Colonic mucosa (tissue), 4 donors: ENCODE measurements at regions not wholly inside any gene's neighbourhood (a gene's known extent, or its start where the extent isn't known, plus 50 kb on each side); places are given as distances from the start of the nearest gene placed in this dataset.

Experiments used
- DNase-seq: peaks from one replicate; pipeline ENCODE4 v3.0.0-alpha.2; 2020
- H3K27ac ChIP-seq: fragments of 200-600 bp; one replicate; pipeline ENCODE4 v1.8.0; 2021
- H3K27me3 ChIP-seq: fragments of 200-600 bp; one replicate; pipeline ENCODE4 v1.8.0; 2021
- H3K36me3 ChIP-seq: fragments of 200-600 bp; one replicate; pipeline ENCODE4 v1.8.0; 2021
- H3K4me1 ChIP-seq: fragments of 200-600 bp; one replicate; pipeline ENCODE4 v1.8.0; 2021; ENCODE audit warnings: mild to moderate bottlenecking
- H3K4me3 ChIP-seq: fragments of 200-600 bp; one replicate; pipeline ENCODE4 v1.8.0; 2021
- H3K9ac ChIP-seq, 2 donors: one replicate each; pipeline ENCODE4 v1.7.0; 2013; ENCODE audit warnings: control low read depth in 2 of 2, low read depth in 2 of 2, low read length in 2 of 2
- H3K9me3 ChIP-seq: fragments of 200-600 bp; one replicate; pipeline ENCODE4 v1.8.0; 2021
- CTCF ChIP-seq: fragments of 200-600 bp; IDR thresholded peaks from one replicate; pipeline ENCODE4 v1.8.0; 2022; ENCODE audit warnings: antibody characterized with exemption, mild to moderate bottlenecking
- intact Hi-C: fragments of 100-400 bp; cut with DNase I; formaldehyde crosslinking; loops from one replicate; pipeline ENCODE4 v1.14.1; 2022
- donor health status: healthy.
- donor health status: DM: no; HTN: no; CAD: no.
- donor health status: DM: no; HTN: no; CAD: no.

- Histone ChIP-seq H3K9ac (no peak overlapping the region), H3K27ac (no peak overlapping the region), H3K27me3 (no peaks in the 10 kb centered on the region), H3K36me3 (no peaks in the 10 kb centered on the region), H3K4me1 (no peaks in the 10 kb centered on the region), H3K9me3 (no peaks in the 10 kb centered on the region), H3K4me3 (no peak overlapping the region)
- intact Hi-C loops = no loop called here
- no peak for DNase-seq
- TF ChIP-seq CTCF = no peak
These were observed 123.5 kb downstream of the MAP3K7 start for GRCh38 chr6:90463359-90463758.

DNA sequence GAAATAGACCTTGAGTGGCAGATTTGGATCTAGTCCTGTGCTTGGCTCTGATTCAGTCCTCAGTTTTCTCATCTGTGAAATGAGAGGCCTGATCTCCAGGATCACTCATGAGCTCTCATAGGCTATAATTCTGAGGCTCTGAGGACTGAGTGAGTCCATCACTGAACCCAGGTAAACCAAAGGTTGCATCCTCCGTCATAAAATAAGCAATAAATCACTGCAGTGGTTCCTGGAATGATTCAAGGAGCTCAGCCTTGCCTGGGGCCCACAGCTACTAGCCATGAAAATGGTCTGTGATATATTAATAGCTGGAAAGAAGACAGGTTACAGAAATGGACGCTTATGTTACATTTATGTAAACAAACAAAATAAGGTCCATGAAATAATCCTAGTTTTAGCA is 124.8 kb downstream of the MAP3K7 start:
- no peak for DNase-seq

GRCh38 chr6:90461383-90461782 is 125.5 kb downstream of the MAP3K7 start:
- H3K4me3 ChIP-seq = no peak overlapping the region
- no peak for TF ChIP-seq CTCF
- H3K36me3 ChIP-seq = no peaks in the 10 kb centered on the region
- intact Hi-C loops = no loop called here
- no peak overlapping the region for H3K27ac ChIP-seq
- no peak for DNase-seq
- no peaks in the 10 kb centered on the region for H3K9me3 ChIP-seq
- H3K4me1 ChIP-seq = no peaks in the 10 kb centered on the region
- H3K9ac ChIP-seq = no peak overlapping the region
- no peaks in the 10 kb centered on the region for H3K27me3 ChIP-seq

More for the DNA sequence above, 124.8 kb downstream of the MAP3K7 start:
- Histone ChIP-seq H3K4me1 (no peaks in the 10 kb centered on the region), H3K27me3 (no peaks in the 10 kb centered on the region), H3K9ac (no peak overlapping the region), H3K36me3 (no peaks in the 10 kb centered on the region), H3K27ac (no peak overlapping the region), H3K9me3 (no peaks in the 10 kb centered on the region), H3K4me3 (no peak overlapping the region)
- no peak for TF ChIP-seq CTCF
- intact Hi-C loops = no loop called here

DNA sequence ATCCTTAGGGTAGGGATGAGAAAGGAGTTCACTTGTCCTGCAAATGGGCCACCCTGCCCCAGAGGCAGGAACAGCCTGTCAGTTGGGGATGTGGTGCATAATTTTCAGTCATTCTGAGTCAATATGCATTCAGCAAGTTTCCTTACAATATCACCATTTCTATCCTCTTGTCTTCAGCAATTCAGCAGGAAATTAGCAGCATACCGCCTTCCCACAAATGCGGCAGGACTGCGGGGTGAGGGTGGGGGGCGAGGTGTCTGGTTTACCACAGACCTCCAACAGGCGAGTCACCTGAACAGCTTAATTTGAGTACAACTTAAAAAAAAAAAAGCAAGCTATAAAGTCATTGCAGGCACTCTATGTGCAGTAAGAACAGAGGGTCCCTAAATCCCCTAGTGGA is 126.8 kb downstream of the MAP3K7 start:
- H3K9me3 ChIP-seq = no peaks in the 10 kb centered on the region
- H3K36me3 ChIP-seq = no peaks in the 10 kb centered on the region
- intact Hi-C loops = no loop called here
- H3K27me3 ChIP-seq = no peaks in the 10 kb centered on the region
- TF ChIP-seq CTCF = no peak
- H3K4me1 ChIP-seq = no peaks in the 10 kb centered on the region
- DNase-seq = no peak
- H3K4me3 ChIP-seq = no peak overlapping the region
- H3K27ac ChIP-seq = no peak overlapping the region
- H3K9ac ChIP-seq = no peak overlapping the region

- TF ChIP-seq CTCF = no peak
- no peak for DNase-seq
- H3K4me1 ChIP-seq = no peaks in the 10 kb centered on the region
- H3K27ac ChIP-seq = no peak overlapping the region
- no peak overlapping the region for H3K9ac ChIP-seq
- no peak overlapping the region for H3K4me3 ChIP-seq
- no peaks in the 10 kb centered on the region for H3K27me3 ChIP-seq
- intact Hi-C loops = no loop called here
- no peaks in the 10 kb centered on the region for H3K36me3 ChIP-seq
- H3K9me3 ChIP-seq = no peaks in the 10 kb centered on the region
These were observed 127.6 kb downstream of the MAP3K7 start for GRCh38 chr6:90459225-90459758.
